Ovary (tissue), 3 donors: ENCODE measurements at regions not wholly inside any gene's neighbourhood (a gene's known extent, or its start where the extent isn't known, plus 50 kb on each side); places are given as distances from the start of the nearest gene placed in this dataset.

Experiments used
- CTCF ChIP-seq, 3 donors: fragments of 450-650 bp in 2 of 3; fragments of 200-600 bp in 1 of 3; IDR thresholded peaks; one replicate each; pipeline versions ENCODE4 v1.5.1 to v1.8.0; 2016 to 2022; ENCODE audit warnings: antibody characterized with exemption in 3 of 3, mild to moderate bottlenecking in 1 of 3
- EP300 ChIP-seq: sonication (generic); formaldehyde crosslinking; IDR thresholded peaks from one replicate; pipeline ENCODE4 v1.6.1; 2017; ENCODE audit warnings: antibody characterized with exemption
- POLR2A ChIP-seq: fragments of 450-650 bp; IDR thresholded peaks from one replicate; pipeline ENCODE4 v1.6.1; 2017; ENCODE audit warnings: antibody characterized with exemption, mild to moderate bottlenecking, moderate library complexity
- donor health status: DM: no; HTN: no; CAD: no.

GRCh38 chr5:96330530-96331140 is 102.4 kb downstream of the PCSK1 start:
- TF ChIP-seq EP300 (no peak), CTCF (IDR thresholded peaks at IDR 0.05) (no peak), POLR2A (no peak)
